RWPE1 (cell line): ENCODE measurements at regions not wholly inside any gene's neighbourhood (a gene's known extent, or its start where the extent isn't known, plus 50 kb on each side); places are given as distances from the start of the nearest gene placed in this dataset.
"Not testable (repeated sequence)": the region's sequence is repeated elsewhere in the genome, so short reads cannot be mapped to it uniquely, and the experiment has no call there.

Experiments
- CTCF ChIA-PET: fragments of 350-600 bp; sonication (Branson Sonifier 250); formaldehyde crosslinking; extraction: SDS; loops from one replicate; lab custom pipeline; 2021; lab: Yijun Ruan, JAX
- POLR2A ChIA-PET: fragments of 400-600 bp; formaldehyde crosslinking; extraction: SDS; loops from one replicate; lab custom pipeline; 2020; ENCODE audit warnings: antibody characterized with exemption; ENCODE audit not compliant: low non-redundant PET; lab: Yijun Ruan, JAX
- DNase-seq: peaks from one replicate; pipeline ENCODE4 v3.0.0; 2012; ENCODE audit warnings: low spot score
- H3K27ac ChIP-seq: fragments of 450-650 bp; 2 replicates; pipeline ENCODE4 v1.5.1; 2017
- CTCF ChIP-seq: fragments of 450-650 bp; conservative IDR thresholded peaks from 2 replicates; pipeline ENCODE4 v1.5.1; 2017; ENCODE audit warnings: low read depth, mild to moderate bottlenecking

GRCh38 chr15:20280933-20281463, 260.6 kb downstream of the GOLGA6L6 start:
- TF ChIP-seq CTCF: no peak
- DNase-seq: no peak
- POLR2A ChIA-PET: no interaction called here
- CTCF ChIA-PET: no interaction called here
- H3K27ac ChIP-seq: no peak overlapping the region

GRCh38 chr15:20280141-20280932, 261.3 kb downstream of the GOLGA6L6 start:
- CTCF ChIA-PET: interaction anchor here (0.6 kb wide), 1 partner anchor 1018 kb away, joined by 5 read pairs; no protein-coding TSS in a partner anchor
- H3K27ac ChIP-seq, POLR2A ChIA-PET, DNase-seq: not testable (repeated sequence)

GRCh38 chr15:20279056-20279455, 262.5 kb downstream of the GOLGA6L6 start:
- H3K27ac ChIP-seq, CTCF ChIA-PET, DNase-seq: not testable (repeated sequence)
- POLR2A ChIA-PET: interaction anchor here (0.6 kb wide), 1 partner anchor 88 kb away, joined by 3 read pairs; no protein-coding TSS in a partner anchor

GRCh38 chr15:20278376-20278775, 263.2 kb downstream of the GOLGA6L6 start:
- POLR2A ChIA-PET: interaction anchor here (0.6 kb wide), 1 partner anchor 89 kb away, joined by 3 read pairs; no protein-coding TSS in a partner anchor
- CTCF ChIA-PET, H3K27ac ChIP-seq, DNase-seq: not testable (repeated sequence)

- CTCF ChIA-PET, H3K27ac ChIP-seq, DNase-seq, POLR2A ChIA-PET: not testable (repeated sequence)
Observed at GRCh38 chr15:20277451-20277850, 264.1 kb downstream of the GOLGA6L6 start.

- CTCF ChIA-PET: not testable (repeated sequence)
Observed at GRCh38 chr15:20276312-20277114, 265.1 kb downstream of the GOLGA6L6 start.

GRCh38 chr15:20275373-20275967, 266.1 kb downstream of the GOLGA6L6 start:
- DNase-seq, CTCF ChIA-PET, POLR2A ChIA-PET, H3K27ac ChIP-seq: not testable (repeated sequence)

More at GRCh38 chr15:20276312-20277114, 265.1 kb downstream of the GOLGA6L6 start:
- POLR2A ChIA-PET, H3K27ac ChIP-seq, DNase-seq: not testable (repeated sequence)

GRCh38 chr15:20272422-20273184, 269.0 kb downstream of the GOLGA6L6 start:
- no peak overlapping the region for H3K27ac ChIP-seq
- ChIA-PET CTCF (interaction anchor here (0.6 kb wide), 1 partner anchor 10 kb away, joined by 3 read pairs; no protein-coding TSS in a partner anchor), POLR2A (no interaction called here)
- no peak for TF ChIP-seq CTCF
- DNase-seq: no peak

GRCh38 chr15:20271647-20272046, 270.0 kb downstream of the GOLGA6L6 start:
- POLR2A ChIA-PET: no interaction called here
- TF ChIP-seq CTCF: no peak

GRCh38 chr15:20269956-20270355, 271.6 kb downstream of the GOLGA6L6 start:
- CTCF ChIA-PET, POLR2A ChIA-PET, H3K27ac ChIP-seq, DNase-seq: not testable (repeated sequence)

More at GRCh38 chr15:20271647-20272046, 270.0 kb downstream of the GOLGA6L6 start:
- CTCF ChIA-PET: no interaction called here
- DNase-seq: no peak
- H3K27ac ChIP-seq: no peak overlapping the region

GRCh38 chr15:20267996-20268395, 273.6 kb downstream of the GOLGA6L6 start:
- H3K27ac ChIP-seq, DNase-seq, POLR2A ChIA-PET: not testable (repeated sequence)
- CTCF ChIA-PET: interaction anchor here (0.6 kb wide), 1 partner anchor 29 kb away, joined by 3 read pairs; no protein-coding TSS in a partner anchor

GRCh38 chr15:20267051-20267730, 274.4 kb downstream of the GOLGA6L6 start:
- CTCF ChIA-PET, DNase-seq, H3K27ac ChIP-seq, POLR2A ChIA-PET: not testable (repeated sequence)
